H1 (cell line): ENCODE measurements at regions not wholly inside any gene's neighbourhood (a gene's known extent, or its start where the extent isn't known, plus 50 kb on each side); places are given as distances from the start of the nearest gene placed in this dataset.

Experiments
- NANOG ChIP-seq: IDR thresholded peaks from 2 replicates; pipeline ENCODE4 v1.6.1; 2011; ENCODE audit warnings: low read length, low read depth, mild to moderate bottlenecking, inconsistent platforms; ENCODE audit not compliant: insufficient read depth, poor library complexity, severe bottlenecking
- POLR2A ChIP-seq, 2 experiments: IDR thresholded peaks; 1 replicate in 1 of 2; 2 replicates in 1 of 2; pipeline ENCODE4 v1.6.1; 2011; ENCODE audit warnings: low read depth in 2 of 2, low read length in 2 of 2, mild to moderate bottlenecking in 2 of 2; ENCODE audit errors: control extremely low read depth in 1 of 2
- POLR2AphosphoS5 ChIP-seq: IDR thresholded peaks from 2 replicates; pipeline ENCODE4 v1.6.1; 2011; ENCODE audit warnings: low read depth, low read length
- SAP30 ChIP-seq: fragments of 300-600 bp; sonication (generic); IDR thresholded peaks from 2 replicates; pipeline ENCODE4 v1.7.1; 2012; ENCODE audit warnings: low read length, moderate library complexity, mild to moderate bottlenecking, inconsistent platforms; ENCODE audit not compliant: insufficient read depth, insufficient replicate concordance

GRCh38 chr10:121260377-121260776 is 337.9 kb downstream of the FGFR2 start (continued):
- TF ChIP-seq NANOG = no peak
- no peak for TF ChIP-seq POLR2AphosphoS5
- TF ChIP-seq POLR2A (IDR thresholded peaks at IDR 0.05; ENCODE audit: control extremely low read depth in 1 of 2, low read depth in 2 of 2, low read length in 2 of 2) = no peak
- no peak for TF ChIP-seq SAP30
